H1 (cell line): ENCODE measurements at regions not wholly inside any gene's neighbourhood (a gene's known extent, or its start where the extent isn't known, plus 50 kb on each side); places are given as distances from the start of the nearest gene placed in this dataset.

ENCODE experiments used
- SIRT6 ChIP-seq: IDR thresholded peaks from one replicate; pipeline ENCODE4 v1.7.1; 2012; ENCODE audit warnings: low read length, inconsistent platforms
- ZNF274 ChIP-seq: IDR thresholded peaks from 2 replicates; pipeline ENCODE4 v1.7.0; 2012; ENCODE audit warnings: low read length, borderline replicate concordance; ENCODE audit errors: extremely low read depth

GRCh38 chr6:74749211-74750147 lies 456.4 kb downstream of the COL12A1 start (continued):
- no peak for TF ChIP-seq SIRT6
- no peak for TF ChIP-seq ZNF274
